Activated CD4-positive, alpha-beta memory T cell treated with anti-CD3 and anti-CD28 coated beads for 36 hours (primary cell): ENCODE measurements at regions not wholly inside any gene's neighbourhood (a gene's known extent, or its start where the extent isn't known, plus 50 kb on each side); places are given as distances from the start of the nearest gene placed in this dataset.
A peak's percentile ranks its signal among the peaks of the same experiment; 100 is the strongest.

ENCODE experiments used
- CTCF ChIA-PET: fragments of 350-600 bp; sonication (Branson Sonifier 250); formaldehyde crosslinking; loops from one replicate; lab custom pipeline; 2021; ENCODE audit warnings: antibody characterized with exemption, inconsistent platforms; lab: Charles Lee
- POLR2A ChIA-PET: fragments of 350-600 bp; sonication (Branson Sonifier 250); formaldehyde crosslinking; loops from one replicate; lab custom pipeline; 2021; ENCODE audit warnings: antibody characterized with exemption; lab: Charles Lee
- DNase-seq: peaks from one replicate; pipeline ENCODE4 v3.0.0-alpha.2; 2020
- H3K27ac Mint-ChIP-seq: one replicate; pipeline ENCODE4 v1.8.0; 2021; ENCODE audit warnings: mixed read lengths
- H3K27me3 Mint-ChIP-seq: one replicate; pipeline ENCODE4 v1.8.0; 2021; ENCODE audit warnings: mixed read lengths
- H3K36me3 Mint-ChIP-seq: one replicate; pipeline ENCODE4 v1.8.0; 2021; ENCODE audit warnings: mixed read lengths
- H3K4me1 Mint-ChIP-seq: one replicate; pipeline ENCODE4 v1.8.0; 2021; ENCODE audit warnings: low read depth, mixed read lengths
- H3K4me3 Mint-ChIP-seq: one replicate; pipeline ENCODE4 v1.8.0; 2021; ENCODE audit warnings: mild to moderate bottlenecking, mixed read lengths
- H3K9me3 Mint-ChIP-seq: one replicate; pipeline ENCODE4 v1.8.0; 2021; ENCODE audit warnings: mixed read lengths
- intact Hi-C: fragments of 100-400 bp; cut with micrococcal nuclease; formaldehyde crosslinking; loops from one replicate; pipeline ENCODE4 v1.15.1; 2023

DNA sequence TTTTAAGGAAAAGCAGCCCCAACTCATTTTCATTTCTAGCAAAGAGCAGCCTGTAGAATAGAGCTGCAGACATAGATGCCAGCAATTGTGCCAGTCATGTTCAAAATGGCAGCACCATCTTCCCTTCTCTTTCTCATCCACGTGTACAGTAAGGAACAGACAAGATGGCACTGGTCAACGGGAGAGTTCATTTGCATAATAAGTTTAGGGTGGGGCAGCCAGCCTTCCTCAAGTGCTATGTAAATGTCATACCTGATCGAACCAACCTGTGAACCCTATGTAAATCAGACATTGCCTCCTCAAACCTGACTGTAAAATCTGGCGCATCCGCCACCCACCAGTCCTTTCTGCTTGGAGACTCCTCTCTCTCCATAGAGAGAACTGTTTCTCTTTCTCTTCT, 150.0 kb upstream of the CDH13 start:
- H3K9me3 Mint-ChIP-seq, result no peaks in the 10 kb centered on the region
- ChIA-PET CTCF (no interaction called here), POLR2A (no interaction called here)
- H3K27ac Mint-ChIP-seq, result no peak overlapping the region
- DNase-seq, result no peak
- peaks cover 10% of the 10 kb centered on the region for H3K27me3 Mint-ChIP-seq
- H3K36me3 Mint-ChIP-seq, result no peaks in the 10 kb centered on the region
- H3K4me3 Mint-ChIP-seq, result no peak overlapping the region
- intact Hi-C loops, result no loop called here
- no peaks in the 10 kb centered on the region for H3K4me1 Mint-ChIP-seq

DNA sequence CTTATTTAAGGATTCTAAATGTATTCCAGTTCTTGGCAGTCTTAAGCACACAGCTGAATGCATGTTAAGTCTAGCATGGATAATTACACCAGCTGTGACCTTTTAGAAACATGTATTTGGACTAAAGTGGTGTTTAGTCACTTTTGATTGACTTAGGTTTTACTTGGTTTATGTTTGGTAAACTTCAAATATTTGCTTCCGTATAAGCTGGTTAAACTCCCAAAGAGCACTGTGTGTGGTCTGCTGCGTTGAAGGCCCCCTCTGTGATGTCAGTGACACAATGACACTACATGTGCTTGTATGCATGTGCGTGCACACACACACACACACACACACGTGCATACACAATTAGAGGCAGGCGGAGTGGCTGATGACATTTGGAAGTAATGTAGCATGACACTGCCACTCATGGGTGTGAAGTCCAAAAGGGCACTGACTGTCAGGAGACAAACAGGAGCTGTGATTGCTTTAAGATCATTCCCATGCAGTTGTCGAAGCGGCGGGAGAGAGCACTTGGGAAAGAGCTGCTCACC, 156.1 kb upstream of the CDH13 start:
- no peaks in the 10 kb centered on the region for H3K27me3 Mint-ChIP-seq
- H3K9me3 Mint-ChIP-seq, result no peaks in the 10 kb centered on the region
- intact Hi-C loops, result no loop called here
- no peaks in the 10 kb centered on the region for H3K36me3 Mint-ChIP-seq
- ChIA-PET POLR2A (no interaction called here), CTCF (interaction anchor here (1.1 kb wide), 1 partner anchor 14 kb away, joined by 4 read pairs; no protein-coding TSS in a partner anchor)
- no peak for DNase-seq
- H3K27ac Mint-ChIP-seq, result no peak overlapping the region
- H3K4me1 Mint-ChIP-seq, result no peaks in the 10 kb centered on the region
- no peak overlapping the region for H3K4me3 Mint-ChIP-seq

DNA sequence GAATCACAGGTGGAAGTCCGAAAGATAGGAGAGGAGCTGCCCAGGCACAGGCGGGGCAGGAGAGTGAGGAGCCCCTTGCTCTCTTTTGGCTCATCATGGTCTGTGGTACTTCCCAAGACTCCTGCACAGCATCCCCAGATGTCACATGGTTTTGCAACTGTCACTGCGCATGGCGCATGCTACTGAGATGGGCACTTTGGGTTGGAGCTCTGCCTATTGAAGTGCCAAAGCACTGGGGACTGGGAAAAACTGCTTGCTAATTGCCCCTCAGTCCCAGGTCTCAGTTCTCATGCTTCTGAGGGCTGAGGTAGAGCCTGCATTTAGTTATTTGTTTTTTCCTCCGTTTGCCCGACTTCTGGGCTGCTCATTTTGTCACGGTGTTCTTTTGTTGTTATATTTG, 156.8 kb upstream of the CDH13 start:
- H3K27me3 Mint-ChIP-seq, result no peaks in the 10 kb centered on the region
- POLR2A ChIA-PET, result no interaction called here
- no peaks in the 10 kb centered on the region for H3K9me3 Mint-ChIP-seq
- no peak overlapping the region for H3K27ac Mint-ChIP-seq
- intact Hi-C loops, result no loop called here
- H3K4me1 Mint-ChIP-seq, result no peaks in the 10 kb centered on the region
- CTCF ChIA-PET, result no interaction called here
- H3K4me3 Mint-ChIP-seq, result no peak overlapping the region
- no peak for DNase-seq
- H3K36me3 Mint-ChIP-seq, result no peaks in the 10 kb centered on the region

DNA sequence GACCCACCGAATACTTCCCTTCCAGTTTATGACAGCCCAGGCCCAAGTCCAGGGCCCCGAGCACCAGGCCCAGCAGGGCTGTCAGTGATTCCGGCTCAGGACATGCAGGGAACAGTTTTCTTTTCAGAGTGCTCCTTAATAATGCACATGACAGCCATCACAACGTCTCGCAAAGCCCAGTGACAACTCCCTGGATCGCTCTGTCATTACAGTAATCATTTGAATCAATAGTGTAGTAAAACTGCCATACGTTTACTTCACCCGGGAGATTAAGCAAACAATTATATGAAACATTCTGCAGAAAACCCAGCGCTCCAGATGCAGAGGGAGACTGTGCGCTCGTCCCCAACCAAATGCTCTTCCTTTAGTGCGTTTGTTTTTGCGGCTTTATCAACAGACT, 162.6 kb upstream of the CDH13 start:
- intact Hi-C loops, result no loop called here
- H3K27me3 Mint-ChIP-seq, result no peaks in the 10 kb centered on the region
- ChIA-PET CTCF (no interaction called here), POLR2A (no interaction called here)
- H3K27ac Mint-ChIP-seq, result no peak overlapping the region
- no peaks in the 10 kb centered on the region for H3K4me1 Mint-ChIP-seq
- no peak for DNase-seq
- H3K4me3 Mint-ChIP-seq, result no peak overlapping the region
- H3K9me3 Mint-ChIP-seq, result no peaks in the 10 kb centered on the region
- no peaks in the 10 kb centered on the region for H3K36me3 Mint-ChIP-seq

DNA sequence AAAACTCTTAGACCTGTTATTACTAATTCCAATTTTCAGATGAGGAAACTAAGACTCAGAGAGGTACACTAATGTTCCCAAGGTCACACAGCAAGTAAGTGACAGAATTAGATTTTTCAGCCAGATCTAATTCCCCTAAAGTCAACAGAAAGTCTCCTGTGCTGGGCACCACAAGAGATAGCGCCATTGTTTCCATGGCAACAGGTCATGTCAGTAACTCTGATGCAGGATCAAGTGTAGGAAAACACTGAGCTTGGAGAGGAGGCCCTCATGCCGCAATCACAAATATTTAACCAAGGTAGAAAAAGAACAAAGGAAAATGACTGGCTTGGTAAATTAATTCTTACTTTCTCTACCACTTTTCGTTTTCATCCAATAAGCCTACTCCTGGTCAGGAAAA, 166.0 kb upstream of the CDH13 start:
- CTCF ChIA-PET, result no interaction called here
- Mint-ChIP-seq H3K27me3 (peaks cover 7% of the 10 kb centered on the region), H3K4me3 (no peak overlapping the region), H3K9me3 (no peaks in the 10 kb centered on the region), H3K4me1 (no peaks in the 10 kb centered on the region), H3K36me3 (no peaks in the 10 kb centered on the region), H3K27ac (no peak overlapping the region)
- intact Hi-C loops, result no loop called here
- no peak for DNase-seq
- POLR2A ChIA-PET, result no interaction called here

DNA sequence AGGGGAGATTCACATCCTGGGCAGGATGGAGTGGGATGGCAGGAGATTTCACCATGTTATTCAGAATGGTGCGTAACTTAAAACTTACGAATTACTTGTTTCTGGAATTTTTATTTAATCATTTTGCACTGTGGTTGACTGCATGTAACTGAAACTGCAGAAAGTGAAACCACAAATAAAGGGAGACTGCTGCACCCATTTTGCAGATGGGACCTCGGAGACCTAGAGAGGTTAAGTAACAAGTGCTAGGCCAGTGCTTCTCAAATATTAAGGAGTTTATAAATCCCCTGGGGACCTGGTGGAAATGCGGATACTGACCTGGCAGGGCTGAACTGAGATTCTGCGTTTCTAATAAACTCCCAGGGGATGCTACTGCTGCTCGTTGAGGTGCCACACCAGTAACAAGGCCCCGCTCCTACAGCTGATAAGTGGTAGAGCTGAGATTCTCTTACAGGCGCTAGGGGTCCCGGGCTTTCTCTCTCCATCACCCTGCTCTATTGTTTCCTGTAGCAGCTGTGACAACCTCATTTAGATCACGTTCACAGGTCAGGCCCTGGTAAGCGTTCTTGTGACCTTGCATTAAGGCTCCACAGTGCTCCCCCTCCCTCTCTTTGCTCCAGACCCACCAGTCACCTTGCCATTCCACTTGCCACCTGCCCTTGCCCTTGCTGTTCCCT, 167.1 kb upstream of the CDH13 start:
- H3K27me3 Mint-ChIP-seq, result peaks cover 7% of the 10 kb centered on the region
- no peak overlapping the region for H3K27ac Mint-ChIP-seq
- no peaks in the 10 kb centered on the region for H3K9me3 Mint-ChIP-seq
- intact Hi-C loops, result no loop called here
- H3K36me3 Mint-ChIP-seq, result no peaks in the 10 kb centered on the region
- H3K4me3 Mint-ChIP-seq, result no peak overlapping the region
- H3K4me1 Mint-ChIP-seq, result no peaks in the 10 kb centered on the region
- ChIA-PET CTCF (no interaction called here), POLR2A (no interaction called here)
- DNase-seq, result no peak

DNA sequence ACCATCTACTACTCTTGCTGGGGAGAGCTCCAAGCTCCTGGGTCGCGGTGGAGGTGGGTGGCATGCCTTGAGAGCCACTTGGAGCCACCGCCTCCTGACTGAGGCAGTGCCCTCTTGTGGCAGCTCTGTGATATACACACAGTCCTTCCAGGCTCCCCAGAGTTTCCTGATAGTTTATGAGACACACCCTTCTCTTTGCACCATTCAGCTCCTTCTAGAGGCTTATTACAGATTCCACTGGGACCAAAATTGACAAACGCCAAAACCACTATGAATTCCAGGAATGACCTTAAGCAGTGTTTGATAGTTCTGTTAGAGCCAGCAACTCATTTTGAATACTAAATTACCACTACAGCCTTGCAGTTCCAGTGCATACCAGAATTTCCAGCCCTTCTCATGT, 170.1 kb upstream of the CDH13 start:
- H3K27me3 Mint-ChIP-seq, result peaks cover 7% of the 10 kb centered on the region
- no peaks in the 10 kb centered on the region for H3K36me3 Mint-ChIP-seq
- peak; percentile 46 for DNase-seq
- H3K4me3 Mint-ChIP-seq, result no peak overlapping the region
- no peak overlapping the region for H3K27ac Mint-ChIP-seq
- ChIA-PET POLR2A (no interaction called here), CTCF (interaction anchor here (0.6 to 3.5 kb wide), 16 partner anchors 8 to 758 kb away, joined by 3 to 29 read pairs (median 4); no protein-coding TSS in a partner anchor)
- no peaks in the 10 kb centered on the region for H3K4me1 Mint-ChIP-seq
- intact Hi-C loops, result loop anchor here (1.0 kb wide), 1 partner anchor 193 kb away; no protein-coding TSS in a partner anchor
- H3K9me3 Mint-ChIP-seq, result no peaks in the 10 kb centered on the region

DNA sequence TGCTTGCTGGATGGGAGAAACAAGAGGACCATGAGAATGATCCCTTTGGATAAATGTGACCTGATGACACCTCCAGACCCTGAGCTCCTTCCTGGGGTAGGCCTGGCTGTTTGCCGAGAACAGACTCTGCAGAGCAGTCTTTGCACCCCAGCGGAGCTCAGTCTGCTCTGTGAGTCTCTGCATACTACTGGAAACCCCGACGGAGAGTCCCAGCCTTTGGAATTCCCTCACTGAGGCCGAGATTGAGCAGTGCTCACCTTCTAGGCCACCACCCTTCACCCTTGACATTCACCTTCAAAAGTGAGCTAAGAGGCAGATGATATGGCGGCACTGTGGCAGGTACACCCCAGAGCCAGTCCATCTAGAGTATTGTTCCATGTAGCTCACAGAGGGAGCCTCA, 172.2 kb upstream of the CDH13 start:
- Mint-ChIP-seq H3K4me1 (no peaks in the 10 kb centered on the region), H3K27me3 (peaks cover 7% of the 10 kb centered on the region), H3K27ac (no peak overlapping the region), H3K4me3 (no peak overlapping the region), H3K36me3 (no peaks in the 10 kb centered on the region), H3K9me3 (no peaks in the 10 kb centered on the region)
- intact Hi-C loops, result no loop called here
- DNase-seq, result no peak
- POLR2A ChIA-PET, result no interaction called here
- CTCF ChIA-PET, result interaction anchor here (1.3 to 3.5 kb wide), 2 partner anchors 9 to 15 kb away, joined by 3 to 19 read pairs; no protein-coding TSS in a partner anchor

DNA sequence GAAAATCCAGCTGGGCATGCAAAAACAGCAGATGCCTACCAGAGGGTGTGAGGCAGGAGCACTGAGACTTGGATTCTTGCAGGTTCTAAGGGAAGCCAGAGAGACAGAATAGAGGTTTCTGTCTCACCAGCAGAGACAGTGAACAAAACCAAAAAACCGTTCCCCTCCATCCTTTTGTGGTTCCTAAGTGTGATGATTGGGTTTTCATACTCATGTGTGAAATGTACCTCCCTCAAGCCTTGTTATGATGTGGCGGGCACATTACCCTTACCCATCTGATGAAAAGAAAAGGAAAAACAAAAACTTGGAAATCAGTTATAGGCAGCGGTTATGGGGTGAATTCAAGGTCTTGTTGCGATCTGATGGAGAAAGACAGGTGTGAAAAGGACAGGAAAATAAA, 172.6 kb upstream of the CDH13 start:
- peaks cover 8% of the 10 kb centered on the region for H3K27me3 Mint-ChIP-seq
- DNase-seq, result no peak
- no peaks in the 10 kb centered on the region for H3K4me1 Mint-ChIP-seq
- no peak overlapping the region for H3K27ac Mint-ChIP-seq
- intact Hi-C loops, result no loop called here
- H3K4me3 Mint-ChIP-seq, result no peak overlapping the region
- CTCF ChIA-PET, result interaction anchor here (1.3 to 3.5 kb wide), 2 partner anchors 9 to 15 kb away, joined by 3 to 19 read pairs; no protein-coding TSS in a partner anchor
- peaks cover 1% of the 10 kb centered on the region for H3K9me3 Mint-ChIP-seq
- H3K36me3 Mint-ChIP-seq, result no peaks in the 10 kb centered on the region
- POLR2A ChIA-PET, result no interaction called here

DNA sequence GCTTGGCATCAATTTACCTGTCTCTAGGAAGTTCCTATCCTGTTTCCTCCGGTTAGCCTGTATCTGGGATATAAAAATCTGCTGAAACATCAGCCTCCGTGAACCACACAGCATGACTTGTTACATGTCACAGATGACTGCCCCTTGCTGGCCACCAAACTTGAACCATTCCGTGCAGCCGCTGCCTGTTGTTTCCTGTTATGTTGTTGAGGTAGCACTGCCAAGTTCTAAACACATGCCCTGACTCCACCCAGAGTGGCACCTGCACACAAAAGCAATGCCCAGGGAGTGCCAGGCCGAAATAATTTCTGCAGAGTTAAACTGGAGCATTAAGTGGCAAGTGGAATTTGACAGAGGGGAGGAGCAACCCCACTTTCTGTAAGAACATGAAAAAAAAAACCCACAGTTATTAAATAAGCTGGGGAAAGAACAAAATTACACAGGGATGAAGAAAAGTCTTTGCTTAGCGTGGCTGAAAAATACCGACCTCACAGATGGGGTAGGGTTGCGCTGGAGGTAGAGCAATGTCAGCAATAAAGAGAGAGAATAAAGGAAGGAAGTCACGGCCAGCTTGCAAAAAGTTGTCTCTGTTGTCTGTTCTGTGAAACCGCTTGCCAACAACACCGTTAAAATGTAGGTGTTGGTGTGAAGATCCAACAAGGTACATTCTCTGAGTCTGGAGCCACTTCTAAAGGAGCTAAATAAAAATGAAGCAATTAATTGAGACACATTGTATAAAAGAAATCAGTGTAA, 174.6 kb upstream of the CDH13 start:
- Mint-ChIP-seq H3K27me3 (peaks cover 5% of the 10 kb centered on the region), H3K9me3 (peaks cover 2% of the 10 kb centered on the region), H3K4me1 (no peaks in the 10 kb centered on the region), H3K36me3 (no peaks in the 10 kb centered on the region), H3K27ac (no peak overlapping the region), H3K4me3 (no peak overlapping the region)
- intact Hi-C loops, result no loop called here
- ChIA-PET POLR2A (no interaction called here), CTCF (interaction anchor here (2.3 kb wide), 1 partner anchor 188 kb away, joined by 9 read pairs; no protein-coding TSS in a partner anchor)
- no peak for DNase-seq

DNA sequence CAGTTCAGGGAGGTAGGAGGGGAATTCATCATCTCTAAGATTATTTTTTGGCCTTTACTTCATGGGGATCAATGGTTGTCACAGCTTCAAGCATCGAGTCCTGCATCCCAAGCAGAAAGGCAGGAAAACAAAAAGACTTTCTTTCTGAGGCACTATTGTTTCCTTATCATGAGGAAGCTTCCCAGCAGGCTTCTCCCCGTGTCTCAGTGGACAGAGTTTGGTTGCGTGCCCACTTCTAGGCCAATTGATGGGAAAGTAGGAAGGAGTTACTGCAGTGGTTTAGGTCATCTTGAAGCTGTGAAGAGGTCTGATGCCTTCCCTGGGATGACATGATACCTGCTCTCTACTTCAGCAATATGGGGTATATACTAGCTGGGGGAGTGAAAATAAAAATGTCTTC, 175.3 kb upstream of the CDH13 start:
- CTCF ChIA-PET, result interaction anchor here (2.3 kb wide), 1 partner anchor 188 kb away, joined by 9 read pairs; no protein-coding TSS in a partner anchor
- H3K36me3 Mint-ChIP-seq, result no peaks in the 10 kb centered on the region
- POLR2A ChIA-PET, result no interaction called here
- no peaks in the 10 kb centered on the region for H3K4me1 Mint-ChIP-seq
- H3K27me3 Mint-ChIP-seq, result peaks cover 2% of the 10 kb centered on the region
- no peak overlapping the region for H3K27ac Mint-ChIP-seq
- intact Hi-C loops, result no loop called here
- peaks cover 2% of the 10 kb centered on the region for H3K9me3 Mint-ChIP-seq
- no peak overlapping the region for H3K4me3 Mint-ChIP-seq
- DNase-seq, result no peak

DNA sequence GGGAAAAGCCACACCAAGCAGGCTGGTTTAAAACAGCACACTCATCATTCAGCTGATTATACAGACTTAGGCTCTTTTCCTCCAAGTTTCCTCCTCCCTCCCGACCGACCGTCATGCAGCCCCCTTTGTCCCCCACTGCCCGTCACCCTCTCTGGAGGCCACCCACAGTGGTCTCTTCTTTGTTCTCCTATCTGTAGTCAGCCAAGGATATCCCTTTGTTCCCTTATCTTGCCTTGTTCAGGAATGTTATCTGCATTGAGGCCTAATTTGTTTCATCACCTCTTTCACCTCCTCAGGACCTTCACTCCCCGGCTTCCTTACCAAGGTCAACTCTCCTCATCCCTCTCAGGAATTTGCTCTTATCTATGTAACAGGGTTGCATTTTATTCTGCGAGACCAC, 186.4 kb upstream of the CDH13 start:
- Mint-ChIP-seq H3K36me3 (no peaks in the 10 kb centered on the region), H3K4me1 (no peaks in the 10 kb centered on the region), H3K4me3 (no peak overlapping the region), H3K9me3 (no peaks in the 10 kb centered on the region), H3K27ac (no peak overlapping the region), H3K27me3 (peaks cover 5% of the 10 kb centered on the region)
- intact Hi-C loops, result no loop called here
- POLR2A ChIA-PET, result no interaction called here
- CTCF ChIA-PET, result no interaction called here
- DNase-seq, result no peak
